Liver (tissue), 8 donors: ENCODE measurements at regions not wholly inside any gene's neighbourhood (a gene's known extent, or its start where the extent isn't known, plus 50 kb on each side); places are given as distances from the start of the nearest gene placed in this dataset.

Experiments
- DNase-seq: peaks from one replicate; pipeline ENCODE4 v3.0.0-alpha.2; 2017; ENCODE audit warnings: low spot score
- H3K27ac ChIP-seq, 2 donors: one replicate each; pipeline ENCODE4 v1.7.0; 2013; ENCODE audit warnings: inconsistent platforms in 2 of 2, low read length in 2 of 2, control low read depth in 1 of 2, low read depth in 1 of 2, mild to moderate bottlenecking in 1 of 2
- H3K27me3 ChIP-seq, 4 donors: one replicate each; pipeline versions ENCODE4 v1.6.1 to v1.7.0; 2013; ENCODE audit warnings: low read length in 3 of 4, inconsistent platforms in 1 of 4, mild to moderate bottlenecking in 1 of 4, moderate library complexity in 1 of 4; ENCODE audit not compliant: control insufficient read depth in 4 of 4, insufficient read depth in 4 of 4
- H3K36me3 ChIP-seq, 4 donors: one replicate each; pipeline versions ENCODE4 v1.6.1 to v1.7.0; 2013; ENCODE audit warnings: low read length in 3 of 4, mild to moderate bottlenecking in 3 of 4, low read depth in 1 of 4, moderate library complexity in 1 of 4; ENCODE audit not compliant: control insufficient read depth in 4 of 4, insufficient read depth in 3 of 4
- H3K4me1 ChIP-seq, 4 donors: one replicate each; pipeline versions ENCODE4 v1.6.1 to v1.7.0; 2013; ENCODE audit warnings: low read length in 3 of 4, mild to moderate bottlenecking in 3 of 4, moderate library complexity in 1 of 4; ENCODE audit not compliant: control insufficient read depth in 4 of 4, insufficient read depth in 4 of 4
- H3K4me3 ChIP-seq, 3 donors: one replicate each; pipeline versions ENCODE4 v1.6.1 to v1.7.0; 2013; ENCODE audit warnings: low read length in 3 of 3, control low read depth in 1 of 3, low read depth in 1 of 3, mild to moderate bottlenecking in 1 of 3
- H3K9ac ChIP-seq, 2 donors: one replicate each; pipeline ENCODE4 v1.7.0; 2013; ENCODE audit warnings: low read length in 2 of 2, mild to moderate bottlenecking in 2 of 2, moderate library complexity in 2 of 2, control low read depth in 1 of 2, low read depth in 1 of 2
- H3K9me3 ChIP-seq, 4 donors: one replicate each; pipeline versions ENCODE4 v1.6.1 to v1.7.0; 2013; ENCODE audit warnings: low read length in 3 of 4; ENCODE audit not compliant: control insufficient read depth in 4 of 4
- EGR1 ChIP-seq, 2 donors: IDR thresholded peaks; 2 replicates each; pipeline ENCODE4 v1.6.1; 2016 to 2018; ENCODE audit warnings: antibody characterized with exemption in 2 of 2, low read depth in 2 of 2
- FOXA1 ChIP-seq: IDR thresholded peaks from 2 replicates; pipeline ENCODE4 v1.6.1; 2016; ENCODE audit warnings: antibody characterized with exemption
- FOXA2 ChIP-seq: IDR thresholded peaks from 2 replicates; pipeline ENCODE4 v1.6.1; 2016; ENCODE audit warnings: antibody characterized with exemption
- HNF4A ChIP-seq, 2 donors: conservative IDR thresholded peaks; 2 replicates each; pipeline ENCODE4 v1.6.1; 2016; ENCODE audit warnings: antibody characterized with exemption in 2 of 2, mild to moderate bottlenecking in 2 of 2
- HNF4G ChIP-seq: IDR thresholded peaks from 2 replicates; pipeline ENCODE4 v1.6.1; 2016; ENCODE audit warnings: antibody characterized with exemption
- NR2F2 ChIP-seq: IDR thresholded peaks from 2 replicates; pipeline ENCODE4 v1.6.1; 2016; ENCODE audit warnings: antibody characterized with exemption
- RAD21 ChIP-seq, 2 donors: IDR thresholded peaks; 2 replicates each; pipeline ENCODE4 v1.6.1; 2016; ENCODE audit warnings: antibody characterized with exemption in 2 of 2, mild to moderate bottlenecking in 2 of 2
- REST ChIP-seq: IDR thresholded peaks from 2 replicates; pipeline ENCODE4 v1.6.1; 2016; ENCODE audit warnings: antibody characterized with exemption, mild to moderate bottlenecking
- RXRA ChIP-seq, 2 donors: IDR thresholded peaks; 2 replicates each; pipeline ENCODE4 v1.6.1; 2017 to 2018; ENCODE audit warnings: antibody characterized with exemption in 2 of 2, mild to moderate bottlenecking in 1 of 2
- SP1 ChIP-seq: IDR thresholded peaks from 2 replicates; pipeline ENCODE4 v1.6.1; 2018; ENCODE audit warnings: antibody characterized with exemption, mild to moderate bottlenecking
- TAF1 ChIP-seq: conservative IDR thresholded peaks from 2 replicates; pipeline ENCODE4 v1.6.1; 2016; ENCODE audit warnings: antibody characterized with exemption, mild to moderate bottlenecking
- YY1 ChIP-seq: IDR thresholded peaks from 2 replicates; pipeline ENCODE4 v1.6.1; 2016; ENCODE audit warnings: antibody characterized with exemption, mild to moderate bottlenecking
- ZBTB33 ChIP-seq: IDR thresholded peaks from 2 replicates; pipeline ENCODE4 v1.6.1; 2016; ENCODE audit warnings: antibody characterized with exemption
- WGBS: extraction: QIAGEN DNeasy Blood & Tissue Kit; methylation state at CpG from one replicate; pipeline ENCODE4 v1.1.7; 2013; 5-methylcytosine and 5-hydroxymethylcytosine counted together
- TF ChIP-seq, protein P1 (sequence below): fragments of 150-350 bp; IDR thresholded peaks from 2 replicates; pipeline ENCODE4 v1.5.1; 2017; ENCODE audit warnings: improper control_type of control experiment, low read depth, low read length; ENCODE audit not compliant: missing input control
- TF ChIP-seq, protein P2 (sequence below): IDR thresholded peaks from 2 replicates; pipeline ENCODE4 v1.6.1; 2016; ENCODE audit warnings: antibody characterized with exemption
- donor health status: healthy.
- donor health status: healthy.
- donor health status: healthy.
- donor health status: healthy.
- donor health status: healthy.

DNA sequence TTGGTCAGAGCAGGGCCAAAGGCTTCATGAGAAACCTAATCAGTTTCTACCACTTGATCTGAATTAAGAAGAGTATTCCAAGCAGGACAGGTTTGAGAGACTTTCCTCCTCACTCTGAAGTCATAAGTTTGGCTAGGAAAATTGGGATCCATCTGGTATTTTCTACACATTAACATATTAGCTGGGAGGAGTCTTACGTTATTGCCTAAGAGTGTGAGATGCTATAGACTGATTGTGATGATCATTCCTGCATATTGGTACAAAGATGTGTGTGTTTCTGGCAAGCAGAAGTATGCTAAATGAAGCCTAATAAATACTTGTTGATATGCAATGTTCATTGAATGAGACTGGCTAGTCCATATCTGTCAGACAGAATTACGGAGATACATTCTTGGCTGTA, 73.5 kb upstream of the RASGRP1 start:
- DNase-seq, result no peak
- Histone ChIP-seq H3K27me3 (no peaks in the 10 kb centered on the region), H3K4me1 (no peaks in the 10 kb centered on the region), H3K9ac (no peak overlapping the region), H3K9me3 (no peaks in the 10 kb centered on the region), H3K27ac (no peak overlapping the region), H3K36me3 (no peaks in the 10 kb centered on the region), H3K4me3 (no peak overlapping the region)
- TF ChIP-seq NR2F2 (no peak), FOXA2 (no peak), TAF1 (no peak), HNF4G (no peak), HNF4A (conservative IDR thresholded peaks at IDR 0.05) (no peak), SP1 (no peak), ZBTB33 (no peak), YY1 (no peak), RAD21 (IDR thresholded peaks at IDR 0.05) (no peak), FOXA1 (no peak), REST (no peak), EGR1 (IDR thresholded peaks at IDR 0.05; ENCODE audit: low read depth in 2 of 2) (no peak)
- TF ChIP-seq, protein P1, sequence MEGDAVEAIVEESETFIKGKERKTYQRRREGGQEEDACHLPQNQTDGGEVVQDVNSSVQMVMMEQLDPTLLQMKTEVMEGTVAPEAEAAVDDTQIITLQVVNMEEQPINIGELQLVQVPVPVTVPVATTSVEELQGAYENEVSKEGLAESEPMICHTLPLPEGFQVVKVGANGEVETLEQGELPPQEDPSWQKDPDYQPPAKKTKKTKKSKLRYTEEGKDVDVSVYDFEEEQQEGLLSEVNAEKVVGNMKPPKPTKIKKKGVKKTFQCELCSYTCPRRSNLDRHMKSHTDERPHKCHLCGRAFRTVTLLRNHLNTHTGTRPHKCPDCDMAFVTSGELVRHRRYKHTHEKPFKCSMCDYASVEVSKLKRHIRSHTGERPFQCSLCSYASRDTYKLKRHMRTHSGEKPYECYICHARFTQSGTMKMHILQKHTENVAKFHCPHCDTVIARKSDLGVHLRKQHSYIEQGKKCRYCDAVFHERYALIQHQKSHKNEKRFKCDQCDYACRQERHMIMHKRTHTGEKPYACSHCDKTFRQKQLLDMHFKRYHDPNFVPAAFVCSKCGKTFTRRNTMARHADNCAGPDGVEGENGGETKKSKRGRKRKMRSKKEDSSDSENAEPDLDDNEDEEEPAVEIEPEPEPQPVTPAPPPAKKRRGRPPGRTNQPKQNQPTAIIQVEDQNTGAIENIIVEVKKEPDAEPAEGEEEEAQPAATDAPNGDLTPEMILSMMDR, result no peak
- 73% methylated on average over 2 of the region's 2 CpGs for WGBS

DNA sequence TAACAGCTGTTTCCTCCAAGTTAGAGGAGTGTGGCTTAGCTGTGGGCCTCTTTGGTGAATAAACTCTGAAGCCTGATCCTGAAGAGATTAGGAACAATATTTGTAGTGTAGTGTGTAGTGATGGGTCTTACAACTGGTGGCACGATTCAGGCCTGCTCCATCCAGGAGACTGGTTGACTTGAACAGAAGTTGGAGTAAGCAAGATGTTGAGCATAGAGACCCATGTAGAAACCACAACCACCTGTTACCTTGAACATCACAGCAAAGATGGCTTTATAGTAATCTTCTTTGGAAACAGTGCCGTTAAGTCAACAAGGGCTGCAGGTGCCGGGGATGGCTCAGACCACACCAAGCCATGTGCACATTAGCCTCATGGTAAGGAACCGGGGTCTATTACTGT, 74.2 kb upstream of the RASGRP1 start:
- H3K9me3 ChIP-seq, result no peaks in the 10 kb centered on the region
- H3K27me3 ChIP-seq, result no peaks in the 10 kb centered on the region
- WGBS, result 80% methylated on average over 4 of the region's 4 CpGs
- no peak overlapping the region for H3K9ac ChIP-seq
- no peaks in the 10 kb centered on the region for H3K4me1 ChIP-seq
- DNase-seq, result no peak
- no peaks in the 10 kb centered on the region for H3K36me3 ChIP-seq
- H3K4me3 ChIP-seq, result no peak overlapping the region
- TF ChIP-seq FOXA1, result no peak
- TF ChIP-seq FOXA2, result no peak
- no peak for TF ChIP-seq TAF1
- no peak for TF ChIP-seq NR2F2
- TF ChIP-seq RAD21 (IDR thresholded peaks at IDR 0.05), result no peak
- no peak for TF ChIP-seq ZBTB33
- TF ChIP-seq RXRA (IDR thresholded peaks at IDR 0.05), result no peak
- no peak for TF ChIP-seq HNF4G
- TF ChIP-seq, protein P2, sequence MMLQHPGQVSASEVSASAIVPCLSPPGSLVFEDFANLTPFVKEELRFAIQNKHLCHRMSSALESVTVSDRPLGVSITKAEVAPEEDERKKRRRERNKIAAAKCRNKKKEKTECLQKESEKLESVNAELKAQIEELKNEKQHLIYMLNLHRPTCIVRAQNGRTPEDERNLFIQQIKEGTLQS, result no peak
- H3K27ac ChIP-seq, result no peak overlapping the region
